ENCODE measurements at regions not wholly inside any gene's neighbourhood (a gene's known extent, or its start where the extent isn't known, plus 50 kb on each side); places are given as distances from the start of the nearest gene placed in this dataset.

DNA sequence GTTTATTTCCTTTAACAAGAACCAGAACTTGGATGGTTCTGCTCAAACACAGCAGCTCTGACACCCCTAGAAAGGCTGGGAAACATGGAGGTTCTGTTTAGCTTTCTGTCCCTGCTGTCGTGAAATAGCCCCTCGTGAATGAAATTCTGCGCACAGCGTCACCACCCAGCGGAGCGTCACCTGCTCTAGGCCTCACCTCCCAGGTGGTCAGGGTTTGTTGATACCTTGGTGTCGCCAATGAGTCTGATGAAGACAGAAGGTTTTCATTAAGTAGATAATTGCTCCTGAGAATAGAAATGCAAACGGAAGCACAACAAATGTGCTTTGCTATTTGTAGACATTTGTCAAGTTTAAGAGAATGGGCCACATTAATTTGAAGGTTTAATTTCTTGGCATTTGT, 135.1 kb downstream of the EDN3 start:
- no peak for DNase-seq (ENCODE audit: low spot score)

DNA sequence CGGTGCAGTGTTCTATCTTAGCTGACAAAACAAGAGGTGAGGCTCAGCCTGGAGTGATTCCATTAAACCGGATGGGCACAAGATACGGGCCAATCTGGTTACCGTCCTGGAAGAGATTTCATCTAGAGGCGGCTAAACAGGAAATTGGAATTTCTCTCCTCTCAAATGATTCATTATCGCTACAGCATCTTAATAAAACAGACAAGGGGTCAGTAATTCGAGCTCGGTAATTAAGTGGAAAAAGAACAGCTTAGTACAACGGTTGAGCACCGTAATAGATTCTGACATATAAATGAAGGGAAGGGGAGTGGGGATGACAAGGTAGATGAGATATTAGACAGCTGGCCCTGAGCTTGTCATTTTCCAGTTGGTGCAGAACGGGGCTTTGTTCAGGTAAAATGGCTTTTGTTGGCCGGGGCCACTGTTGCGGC, 137.2 kb downstream of the EDN3 start:
- no peak for DNase-seq (ENCODE audit: low spot score)

DNA sequence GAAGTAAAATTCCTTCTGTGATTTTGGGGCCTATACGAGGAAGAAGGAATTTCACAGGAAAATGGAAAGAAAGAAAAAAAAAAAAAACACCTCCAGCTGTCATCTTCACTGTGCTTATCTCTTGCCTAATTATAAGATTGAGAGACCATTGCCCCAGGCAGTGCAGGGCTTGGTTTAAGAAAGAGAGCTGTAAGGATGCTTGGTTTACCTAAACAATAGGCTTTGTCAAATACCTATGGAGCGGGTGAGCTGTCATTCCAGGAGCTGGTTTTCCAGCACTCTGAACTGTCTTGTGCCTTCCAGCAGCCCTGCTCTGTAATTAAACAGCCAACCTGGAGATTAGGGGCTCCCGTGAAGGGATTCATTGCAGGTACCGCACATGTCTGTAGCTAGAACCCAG, 137.8 kb downstream of the EDN3 start:
- no peak for DNase-seq (ENCODE audit: low spot score)

DNA sequence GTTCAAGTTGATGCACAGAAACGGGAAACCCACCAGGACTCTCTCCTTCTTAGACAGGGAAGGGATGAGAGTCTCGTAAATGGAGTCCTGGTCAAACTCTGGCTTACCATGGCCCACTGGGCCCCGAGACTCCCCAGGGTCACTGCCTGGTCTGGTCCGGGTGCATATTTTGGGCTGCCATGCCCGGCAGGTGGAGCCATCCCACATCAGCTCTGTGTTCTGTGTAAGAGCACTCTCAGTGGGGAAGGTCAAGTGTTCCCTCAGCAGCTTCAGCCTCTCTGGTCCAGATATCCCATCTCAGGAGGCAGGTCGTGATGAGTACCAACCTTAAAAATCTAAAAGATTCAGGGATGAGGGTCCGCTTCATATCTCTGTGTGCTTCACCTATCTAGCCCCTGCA, 138.8 kb downstream of the EDN3 start:
- DNase-seq (ENCODE audit: low spot score) = no peak

DNA sequence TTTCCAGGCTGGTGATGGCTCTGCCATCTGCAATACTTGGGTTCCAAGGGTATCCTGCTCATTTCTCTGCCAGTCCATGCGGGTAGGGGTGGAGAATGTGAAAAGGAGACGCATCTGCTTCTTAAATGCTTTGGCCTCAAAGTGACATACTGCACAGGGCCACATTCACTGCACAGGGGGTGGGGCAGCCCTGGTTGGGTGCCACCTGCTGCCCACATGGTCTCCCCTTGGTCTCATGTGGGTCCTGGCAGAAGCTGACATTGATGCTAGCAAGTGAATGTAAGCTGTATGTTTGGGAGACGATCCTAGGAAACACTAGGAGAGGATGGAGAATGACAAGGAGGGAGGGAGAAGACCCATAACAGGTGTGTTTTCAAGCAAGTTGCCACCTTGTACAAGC, 140.9 kb downstream of the EDN3 start:
- DNase-seq (ENCODE audit: low spot score) = no peak

DNA sequence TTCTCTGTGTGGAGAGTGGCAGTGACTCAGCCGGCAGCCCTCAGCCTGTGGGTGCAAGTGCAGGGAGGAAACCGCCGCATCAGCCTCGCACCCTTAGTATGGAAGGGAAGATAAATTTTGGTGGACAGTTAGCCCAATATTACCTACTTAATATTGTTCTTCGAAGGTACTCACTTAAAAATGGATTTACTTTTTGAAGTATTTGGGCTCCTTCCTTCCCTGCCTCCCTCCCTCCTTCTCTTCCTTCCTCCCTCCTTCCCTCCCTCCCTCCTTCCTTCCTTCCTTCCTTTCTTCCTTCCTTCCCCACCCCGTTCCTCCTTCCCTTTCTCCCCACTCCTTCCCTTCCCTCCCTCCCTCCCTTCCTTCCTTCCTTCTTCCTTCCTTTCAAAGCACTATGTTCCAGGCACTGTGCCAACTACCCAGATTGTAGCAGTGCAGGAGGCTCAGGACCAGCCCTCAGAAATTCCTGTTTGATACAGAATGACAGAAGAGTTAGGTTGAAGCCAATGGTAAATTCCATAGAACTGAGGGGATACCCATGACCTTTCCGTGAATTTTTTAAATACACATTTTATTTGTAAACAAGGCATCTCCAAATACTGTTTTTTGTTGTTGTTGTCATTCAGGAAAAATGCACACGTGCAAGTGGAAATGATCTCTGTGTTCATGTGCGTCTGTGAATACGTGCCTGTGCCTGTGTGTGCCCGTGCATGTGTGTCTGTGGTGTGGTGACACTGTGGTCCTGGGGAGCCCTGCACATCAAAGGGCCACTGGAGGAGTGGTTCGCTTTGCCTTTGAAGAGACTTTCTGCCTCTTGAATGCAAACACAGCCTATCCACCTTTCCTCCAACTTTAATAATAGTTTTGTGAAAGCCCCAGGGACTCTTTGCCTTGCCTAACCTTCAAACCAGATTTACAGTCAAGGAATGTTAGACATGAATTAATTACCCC, 141.7 kb downstream of the EDN3 start:
- no peak for DNase-seq (ENCODE audit: low spot score)

DNA sequence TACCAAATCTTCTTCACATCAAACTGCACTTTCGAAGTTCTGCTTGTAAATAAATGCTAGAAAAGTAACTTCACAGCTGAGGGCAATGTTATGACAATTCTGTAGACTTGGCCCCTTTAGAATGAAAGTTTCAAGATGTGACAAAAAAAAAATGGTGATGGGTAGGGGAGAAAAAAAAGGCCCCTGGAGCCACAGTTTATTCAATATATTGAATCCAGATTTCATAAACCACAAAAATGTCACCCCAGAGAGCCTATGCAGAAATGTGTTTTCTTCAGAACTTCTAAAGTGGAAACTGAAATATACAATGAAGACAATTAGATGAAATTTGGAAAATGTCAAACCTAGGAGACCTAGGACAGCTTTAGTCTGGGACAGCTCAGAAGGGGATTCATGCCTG, 143.1 kb downstream of the EDN3 start:
- DNase-seq (ENCODE audit: low spot score) = no peak

DNA sequence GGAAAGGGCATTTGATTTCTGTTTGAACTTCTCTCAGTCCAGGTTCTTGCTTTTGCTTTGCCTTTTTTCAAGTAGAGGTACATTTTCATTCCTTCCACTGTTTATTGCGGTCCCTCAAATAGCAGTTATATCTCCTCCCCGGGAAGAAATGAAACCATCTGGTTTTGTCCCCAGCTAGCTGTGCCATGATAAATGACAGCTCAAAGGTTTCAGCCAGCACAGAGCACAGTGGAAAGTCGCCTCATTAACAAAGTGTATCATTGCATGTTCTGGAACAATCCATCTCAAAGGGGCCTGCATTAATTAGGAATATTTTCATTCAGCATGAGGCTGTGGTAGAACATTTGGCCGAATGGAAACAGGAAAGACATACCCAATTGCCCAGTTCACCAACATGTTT, 146.0 kb downstream of the EDN3 start:
- no peak for DNase-seq (ENCODE audit: low spot score)

DNA sequence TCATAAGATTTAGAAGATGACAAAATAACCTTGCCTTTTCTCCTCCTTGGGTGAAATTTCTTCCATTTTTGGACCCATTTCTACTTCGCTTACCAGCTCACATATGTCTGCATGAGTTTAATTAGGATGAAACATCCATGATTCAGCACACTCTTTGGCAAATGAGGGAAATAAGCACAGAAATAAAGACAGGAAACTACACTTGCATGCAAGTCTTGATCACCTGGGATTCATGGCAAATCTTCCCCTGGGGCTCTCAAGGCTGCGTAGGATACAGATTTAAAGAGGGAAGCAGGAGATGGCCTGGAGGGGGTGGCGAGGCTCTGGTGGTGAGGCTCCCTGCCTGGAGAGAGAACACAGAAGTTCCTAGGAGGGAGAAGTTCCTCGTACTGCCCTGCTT, 147.8 kb downstream of the EDN3 start:
- DNase-seq (ENCODE audit: low spot score) = no peak

DNA sequence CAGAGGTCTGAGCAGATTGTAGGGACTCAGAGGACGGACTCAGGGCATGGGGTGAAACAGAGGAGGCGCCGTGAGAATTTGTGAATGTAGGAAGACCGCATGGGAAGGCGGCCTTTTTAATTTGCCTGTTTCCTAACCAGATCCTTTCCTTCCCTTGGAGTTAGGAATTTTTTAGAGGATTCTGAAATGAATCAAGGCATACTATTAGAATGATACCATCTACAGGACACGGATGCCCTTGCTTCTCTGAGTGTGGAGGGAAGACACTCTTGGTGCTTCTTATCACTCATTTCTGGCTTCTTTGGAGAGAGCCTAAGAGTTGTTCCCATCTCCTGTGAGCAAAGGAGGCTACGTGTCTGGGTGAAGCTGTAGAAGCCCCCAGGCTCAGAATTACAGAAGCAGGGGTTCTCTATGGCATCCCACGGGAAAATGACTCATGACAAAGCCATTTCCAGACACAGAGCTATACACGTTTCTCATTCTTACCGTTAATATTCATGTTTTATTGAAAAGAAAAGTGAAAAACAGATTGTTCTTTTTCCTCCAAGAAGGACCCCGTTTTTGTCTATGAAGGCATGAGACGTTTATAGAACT, 148.5 kb downstream of the EDN3 start:
- DNase-seq (ENCODE audit: low spot score) = no peak

DNA sequence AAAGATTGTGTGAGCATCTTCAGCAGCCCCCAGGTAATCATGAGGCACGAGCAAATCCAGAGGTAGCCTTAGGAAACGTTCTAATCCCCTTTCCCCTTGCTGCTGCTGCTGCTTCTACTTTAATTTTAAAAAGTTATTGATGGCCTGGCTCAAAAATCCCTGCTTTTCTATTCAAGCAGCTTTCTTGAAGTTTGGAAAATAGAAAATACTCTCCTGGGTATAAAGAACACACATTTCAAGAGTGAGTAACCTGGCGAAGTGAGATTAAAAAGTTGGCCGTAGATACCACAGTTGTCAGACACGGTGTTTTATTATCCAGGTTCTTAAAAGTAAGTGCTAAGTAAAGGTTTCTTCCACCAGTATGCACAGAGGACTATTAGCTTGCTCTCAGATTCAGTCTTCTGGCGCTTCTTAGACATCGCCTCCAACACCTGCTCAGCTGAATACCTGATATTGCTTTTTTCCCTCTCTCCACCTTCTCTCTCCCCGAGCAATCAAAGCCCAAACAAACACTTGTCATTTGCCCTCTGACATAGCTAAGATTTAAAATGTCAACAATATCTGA, 150.7 kb downstream of the EDN3 start:
- no peak for DNase-seq (ENCODE audit: low spot score)

DNA sequence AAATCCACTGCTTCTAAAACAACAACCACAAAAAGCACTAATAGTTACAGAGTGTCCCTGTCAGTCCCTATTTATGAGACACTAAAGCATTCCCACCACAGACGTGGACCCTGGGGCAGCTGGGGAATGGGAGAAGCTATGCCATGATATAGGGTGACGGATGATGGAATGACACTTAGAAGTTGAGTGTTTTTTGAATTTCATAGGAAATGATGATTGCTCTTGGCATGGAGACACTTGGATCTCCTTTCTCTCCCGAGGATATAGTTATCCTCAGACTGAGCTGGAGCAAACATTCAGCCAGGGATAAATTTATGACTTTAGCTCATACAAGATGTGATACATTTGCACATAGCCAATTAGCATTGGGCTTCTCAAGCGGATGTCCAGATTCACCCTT, 151.2 kb downstream of the EDN3 start:
- no peak for DNase-seq (ENCODE audit: low spot score)

DNA sequence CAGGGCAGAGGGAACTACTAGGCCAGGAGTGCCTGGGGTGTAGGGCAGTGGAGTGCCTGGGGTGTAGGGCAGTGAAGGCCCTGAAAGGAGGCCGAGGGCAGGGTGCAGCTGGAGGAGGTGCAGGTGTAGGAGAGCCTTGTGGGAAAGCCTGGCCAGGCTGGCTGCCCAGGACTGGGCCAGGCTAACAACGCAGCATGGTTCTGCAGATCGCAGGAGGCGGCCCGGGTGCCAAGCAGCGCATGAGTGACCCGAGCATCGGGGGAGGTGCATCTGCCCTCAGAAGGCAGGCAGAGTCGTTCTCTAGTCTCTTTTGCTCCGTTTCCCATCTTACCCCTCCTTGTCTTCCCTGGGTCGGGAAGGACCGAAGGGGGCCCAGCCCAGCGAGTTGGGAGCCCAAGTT, 151.5 kb upstream of the PHACTR3 start:
- DNase-seq (ENCODE audit: low spot score) = no peak

DNA sequence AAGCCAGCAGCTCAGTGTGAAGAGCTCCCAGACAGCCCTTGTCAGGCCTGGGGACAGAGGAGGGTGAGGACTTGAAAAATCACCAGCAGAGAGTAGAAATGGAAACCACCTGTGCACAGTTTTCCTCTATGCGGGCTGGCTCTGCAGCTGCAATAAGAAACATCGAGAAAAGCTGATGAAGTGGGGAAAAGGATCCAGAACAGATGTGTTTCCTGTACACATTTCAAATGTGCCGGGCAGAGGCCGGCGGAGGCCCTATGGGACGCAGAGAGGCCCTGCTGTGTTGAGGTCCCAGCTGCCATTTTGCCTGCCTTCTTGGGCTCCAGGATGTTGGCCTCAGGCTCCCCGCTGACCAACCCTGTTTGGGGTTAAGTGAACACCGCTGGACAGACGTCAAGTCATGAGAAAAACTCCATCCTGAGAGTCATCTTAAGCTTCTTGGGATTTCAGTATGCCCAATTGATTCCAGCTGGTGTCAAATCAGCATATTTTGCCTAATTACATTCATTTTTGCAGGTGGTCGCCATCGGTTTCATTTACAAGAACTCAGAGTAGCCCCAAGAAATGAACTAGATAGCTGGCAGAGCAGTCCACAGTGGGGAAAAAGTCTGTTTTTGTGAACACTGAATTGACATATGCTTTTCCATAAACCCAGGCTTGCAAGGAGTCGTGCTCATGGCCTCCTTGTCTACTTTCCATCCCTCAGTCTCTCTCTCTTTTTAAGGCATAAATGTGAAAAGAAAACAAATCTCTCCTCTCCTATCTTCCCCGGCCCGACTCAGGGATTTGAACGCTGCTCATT, 150.4 kb upstream of the PHACTR3 start:
- no peak for DNase-seq (ENCODE audit: low spot score)

DNA sequence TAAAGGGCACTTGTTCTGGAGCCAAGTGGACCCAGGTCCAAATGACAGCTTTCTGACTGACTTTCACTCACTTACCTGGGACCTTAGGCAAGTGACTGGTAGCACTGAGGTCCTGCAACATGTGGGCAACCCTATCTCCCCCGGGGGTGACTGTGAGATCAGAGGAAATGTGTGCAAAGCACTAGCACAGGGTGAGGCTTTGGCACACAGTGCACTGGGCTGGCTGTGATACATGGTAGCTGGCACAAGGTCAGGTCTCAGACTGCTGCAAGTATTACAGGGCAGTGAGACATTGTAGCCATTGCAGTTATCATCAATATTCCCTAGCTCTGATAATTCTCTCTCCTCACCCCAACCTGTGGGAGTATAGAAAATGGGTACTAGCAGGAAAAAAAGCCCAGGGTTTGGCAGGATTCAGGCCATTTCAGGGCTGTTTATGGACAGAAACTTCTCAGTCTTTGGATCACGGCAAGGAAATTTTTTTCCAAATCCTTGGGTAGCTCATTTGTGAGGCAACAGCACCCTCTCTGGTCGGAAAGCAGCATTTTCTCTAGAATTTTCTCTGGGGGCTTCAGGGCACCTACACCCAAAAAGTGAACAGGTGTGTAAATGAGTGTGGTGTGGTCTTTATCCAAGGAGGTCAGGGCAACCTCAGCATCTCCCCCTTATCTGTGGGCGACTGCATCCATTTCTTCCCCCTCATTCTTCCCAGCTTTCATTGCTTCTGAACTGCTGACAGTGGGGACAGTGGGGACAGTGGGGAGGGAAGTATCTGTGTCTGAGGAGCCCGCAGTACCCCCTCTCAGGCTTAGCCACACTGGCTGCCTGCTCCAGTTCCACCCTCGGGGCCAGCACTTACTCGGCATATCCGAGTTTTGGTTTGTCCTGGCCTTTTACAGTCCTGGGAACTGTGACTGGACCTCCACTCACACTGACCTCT, 148.7 kb upstream of the PHACTR3 start:
- peak; percentile 46 for DNase-seq (ENCODE audit: low spot score)

DNA sequence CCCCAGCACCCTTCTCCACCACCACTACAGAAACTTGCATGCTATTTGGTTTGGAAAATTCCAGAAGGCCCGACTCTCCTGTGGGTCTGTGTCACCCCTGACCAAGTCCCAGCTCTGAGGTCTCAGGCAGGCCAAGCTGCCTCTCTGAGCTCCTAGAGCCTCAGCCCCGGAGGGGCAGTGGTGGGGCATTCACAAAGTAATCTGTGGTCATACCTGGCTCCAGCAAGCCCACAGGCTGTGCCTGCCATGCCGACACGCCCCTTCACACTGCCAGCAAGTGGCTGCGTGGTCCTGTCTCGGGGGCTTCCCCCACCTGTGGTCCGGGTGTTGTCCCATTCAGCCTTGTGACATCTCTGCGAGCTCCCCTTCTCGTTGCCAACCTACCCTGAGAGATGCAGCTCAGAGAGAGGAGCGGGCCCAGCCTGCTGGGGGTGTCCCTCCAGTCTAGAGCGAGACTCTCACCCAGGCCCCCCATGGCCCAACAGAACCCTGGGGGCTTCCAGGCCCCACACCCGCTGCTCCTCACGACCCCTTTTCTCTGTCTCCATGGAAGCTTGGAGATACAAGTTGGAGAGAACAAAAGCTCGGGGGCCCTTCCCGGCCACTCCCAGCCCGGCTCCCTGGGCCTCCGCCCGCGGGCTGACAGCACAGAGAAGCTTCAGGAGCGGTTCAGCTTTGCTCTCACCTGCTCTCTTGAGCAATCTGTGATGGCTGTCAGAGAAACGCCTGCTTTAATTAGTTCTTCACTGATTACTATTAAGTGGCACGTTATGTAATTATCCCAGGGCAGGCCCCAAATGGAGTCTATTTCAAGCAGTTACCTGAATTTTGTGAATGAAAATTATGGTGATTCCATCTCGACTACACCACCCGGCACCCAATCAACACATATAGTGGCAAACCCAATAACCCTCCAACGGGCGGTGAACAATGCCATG, 147.7 kb upstream of the PHACTR3 start:
- no peak for DNase-seq (ENCODE audit: low spot score)

DNA sequence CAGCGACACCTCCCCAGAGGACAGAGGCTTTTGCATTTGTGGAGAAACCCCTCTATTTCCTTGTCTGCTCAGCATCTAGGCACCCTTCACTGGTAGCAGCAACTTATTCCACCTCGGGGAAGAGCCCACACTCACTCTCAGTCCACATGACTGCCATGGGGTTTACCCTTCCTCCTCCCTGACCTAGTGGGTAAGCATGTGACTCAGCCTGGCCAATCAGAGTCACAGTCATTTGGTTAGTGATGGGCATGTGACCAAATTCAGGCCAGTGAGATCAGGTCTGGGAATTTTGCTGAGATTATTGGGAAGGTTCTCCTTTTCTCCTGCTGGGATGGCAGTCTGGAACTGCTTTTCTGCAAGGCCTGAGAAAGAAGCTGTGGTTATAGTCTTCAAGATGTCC, 145.7 kb upstream of the PHACTR3 start:
- no peak for DNase-seq (ENCODE audit: low spot score)

DNA sequence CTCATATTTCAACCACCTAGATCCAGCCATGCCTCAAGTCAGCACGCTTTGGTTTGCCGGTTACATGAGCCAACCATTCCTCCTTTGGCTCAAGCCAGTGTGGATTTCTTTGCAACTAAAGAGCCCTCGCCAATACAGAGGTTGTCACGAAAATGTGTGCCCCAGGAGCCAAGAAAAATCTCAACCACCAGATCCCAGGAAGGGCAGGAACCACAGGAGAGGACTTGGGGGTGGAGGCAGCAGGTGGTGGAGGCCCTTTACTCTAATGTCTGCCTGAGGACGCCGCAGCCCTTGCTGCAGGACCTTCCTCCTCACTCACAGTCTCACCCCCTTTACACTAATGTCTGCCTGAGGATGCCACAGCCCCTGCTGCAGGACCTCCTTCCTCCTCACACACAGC, 144.8 kb upstream of the PHACTR3 start:
- DNase-seq (ENCODE audit: low spot score) = no peak

DNA sequence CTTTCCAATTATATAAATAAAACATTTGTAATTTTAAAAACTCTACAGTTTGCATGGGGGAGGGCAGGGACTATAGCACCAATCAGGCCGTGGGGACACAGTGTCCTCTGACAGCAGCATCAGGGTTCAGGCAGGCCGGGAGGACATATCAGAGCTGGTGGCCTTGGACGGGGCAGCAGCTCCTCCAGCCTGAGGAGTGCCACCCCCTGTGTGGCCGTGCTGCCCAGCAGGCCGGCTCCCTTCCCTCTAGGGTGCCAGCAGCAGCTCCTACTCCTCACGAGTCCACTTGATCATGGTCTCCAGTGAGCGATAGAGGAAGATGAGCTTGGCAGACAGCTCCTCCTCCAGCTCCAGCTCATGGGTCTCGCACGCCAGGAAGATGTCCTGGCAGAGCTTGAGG, 144.0 kb upstream of the PHACTR3 start:
- DNase-seq (ENCODE audit: low spot score) = no peak

DNA sequence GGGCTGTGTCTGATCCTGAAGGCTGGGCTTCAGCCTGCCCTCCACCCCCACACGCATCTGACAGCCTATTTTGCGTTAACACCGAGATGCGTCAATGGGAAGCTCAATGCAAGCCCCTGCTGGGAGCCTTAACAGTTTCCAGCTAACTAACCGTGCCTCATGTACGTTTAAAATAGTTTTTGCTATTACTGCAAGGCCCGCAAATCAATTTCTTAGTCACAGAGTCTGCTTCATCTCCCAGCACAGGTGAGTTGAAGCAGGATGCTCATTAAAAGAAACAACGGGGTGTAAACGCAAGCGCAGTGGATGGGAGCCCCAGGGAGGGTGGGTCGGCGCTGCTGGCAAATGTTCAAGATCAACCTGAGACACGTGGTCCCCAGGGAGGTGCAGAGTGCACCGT, 142.8 kb upstream of the PHACTR3 start:
- no peak for DNase-seq (ENCODE audit: low spot score)

All from AG08395 (cell line).